SK-N-SH treated with all-trans-retinoic acid at 6 μM for 48 hours (cell line): ENCODE measurements at regions not wholly inside any gene's neighbourhood (a gene's known extent, or its start where the extent isn't known, plus 50 kb on each side); places are given as distances from the start of the nearest gene placed in this dataset.
"Not testable (repeated sequence)": the region's sequence is repeated elsewhere in the genome, so short reads cannot be mapped to it uniquely, and the experiment has no call there.

Source experiments
- ESRRG ChIP-seq: fragments of 250-450 bp; sonication (Bioruptor Pico); IDR thresholded peaks from 2 replicates; pipeline ENCODE4 v1.6.1; 2021; ENCODE audit warnings: mild to moderate bottlenecking
- GLIS3 ChIP-seq: fragments of 250-450 bp; sonication (Bioruptor Pico); IDR thresholded peaks from 2 replicates; pipeline ENCODE4 v1.5.0; 2020; ENCODE audit warnings: mild to moderate bottlenecking, moderate library complexity
- OSR1 ChIP-seq: fragments of 250-450 bp; sonication (Bioruptor Pico); IDR thresholded peaks from 2 replicates; pipeline ENCODE4 v1.8.0; 2022; ENCODE audit warnings: moderate library complexity, mild to moderate bottlenecking, inconsistent platforms
- PATZ1 ChIP-seq: fragments of 250-450 bp; sonication (Bioruptor Pico); IDR thresholded peaks from 2 replicates; pipeline ENCODE4 v1.8.0; 2020; ENCODE audit warnings: mild to moderate bottlenecking, moderate library complexity, borderline replicate concordance
- POU6F1 ChIP-seq: fragments of 250-450 bp; sonication (Bioruptor Pico); IDR thresholded peaks from 2 replicates; pipeline ENCODE4 v1.8.0; 2021; ENCODE audit warnings: low read depth, mild to moderate bottlenecking, moderate library complexity, borderline replicate concordance
- RARB ChIP-seq: fragments of 250-450 bp; sonication (Bioruptor Pico); IDR thresholded peaks from 2 replicates; pipeline ENCODE4 v1.8.0; 2021; ENCODE audit warnings: mild to moderate bottlenecking, moderate library complexity
- SNAI2 ChIP-seq: fragments of 250-450 bp; sonication (Bioruptor Pico); IDR thresholded peaks from 2 replicates; pipeline ENCODE4 v1.5.0; 2020; ENCODE audit warnings: mild to moderate bottlenecking, moderate library complexity
- TCF4 ChIP-seq: fragments of 250-450 bp; sonication (Bioruptor Pico); IDR thresholded peaks from 2 replicates; pipeline ENCODE4 v1.8.0; 2021; ENCODE audit warnings: mild to moderate bottlenecking, moderate library complexity, borderline replicate concordance
- ZC3H10 ChIP-seq: fragments of 250-450 bp; sonication (Bioruptor Pico); IDR thresholded peaks from 2 replicates; pipeline ENCODE4 v1.5.1; 2021; ENCODE audit warnings: mild to moderate bottlenecking, moderate library complexity
- ZFP3 ChIP-seq: fragments of 250-450 bp; sonication (Bioruptor Pico); IDR thresholded peaks from 2 replicates; pipeline ENCODE4 v1.5.0; 2020; ENCODE audit warnings: mild to moderate bottlenecking, moderate library complexity
- ZFP30 ChIP-seq: fragments of 450-650 bp; formaldehyde crosslinking; IDR thresholded peaks from 2 replicates; pipeline ENCODE4 v1.5.0; 2022; ENCODE audit warnings: mild to moderate bottlenecking, moderate library complexity
- TF ChIP-seq, protein P1 (sequence below): fragments of 250-450 bp; sonication (Bioruptor Pico); IDR thresholded peaks from 2 replicates; pipeline ENCODE4 v1.5.1; 2020; ENCODE audit warnings: low read depth, mild to moderate bottlenecking, moderate library complexity

GRCh38 chr5:37927753-37928152, 87.9 kb upstream of the GDNF start:
- TF ChIP-seq GLIS3 (CRISPR knock-in tag); SNAI2 (CRISPR knock-in tag); ZC3H10 (CRISPR knock-in tag); ZFP30 (CRISPR knock-in tag); POU6F1 (CRISPR knock-in tag); ZFP3 (CRISPR knock-in tag); PATZ1 (CRISPR knock-in tag); ESRRG (CRISPR knock-in tag); TCF4; OSR1; RARB: not testable (repeated sequence)
- TF ChIP-seq, protein P1, sequence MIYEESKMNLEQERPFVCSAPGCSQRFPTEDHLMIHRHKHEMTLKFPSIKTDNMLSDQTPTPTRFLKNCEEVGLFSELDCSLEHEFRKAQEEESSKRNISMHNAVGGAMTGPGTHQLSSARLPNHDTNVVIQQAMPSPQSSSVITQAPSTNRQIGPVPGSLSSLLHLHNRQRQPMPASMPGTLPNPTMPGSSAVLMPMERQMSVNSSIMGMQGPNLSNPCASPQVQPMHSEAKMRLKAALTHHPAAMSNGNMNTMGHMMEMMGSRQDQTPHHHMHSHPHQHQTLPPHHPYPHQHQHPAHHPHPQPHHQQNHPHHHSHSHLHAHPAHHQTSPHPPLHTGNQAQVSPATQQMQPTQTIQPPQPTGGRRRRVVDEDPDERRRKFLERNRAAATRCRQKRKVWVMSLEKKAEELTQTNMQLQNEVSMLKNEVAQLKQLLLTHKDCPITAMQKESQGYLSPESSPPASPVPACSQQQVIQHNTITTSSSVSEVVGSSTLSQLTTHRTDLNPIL: not testable (repeated sequence)
